ENCODE measurements at regions not wholly inside any gene's neighbourhood (a gene's known extent, or its start where the extent isn't known, plus 50 kb on each side); places are given as distances from the start of the nearest gene placed in this dataset.
"Not testable (repeated sequence)": the region's sequence is repeated elsewhere in the genome, so short reads cannot be mapped to it uniquely, and the experiment has no call there.

DNA sequence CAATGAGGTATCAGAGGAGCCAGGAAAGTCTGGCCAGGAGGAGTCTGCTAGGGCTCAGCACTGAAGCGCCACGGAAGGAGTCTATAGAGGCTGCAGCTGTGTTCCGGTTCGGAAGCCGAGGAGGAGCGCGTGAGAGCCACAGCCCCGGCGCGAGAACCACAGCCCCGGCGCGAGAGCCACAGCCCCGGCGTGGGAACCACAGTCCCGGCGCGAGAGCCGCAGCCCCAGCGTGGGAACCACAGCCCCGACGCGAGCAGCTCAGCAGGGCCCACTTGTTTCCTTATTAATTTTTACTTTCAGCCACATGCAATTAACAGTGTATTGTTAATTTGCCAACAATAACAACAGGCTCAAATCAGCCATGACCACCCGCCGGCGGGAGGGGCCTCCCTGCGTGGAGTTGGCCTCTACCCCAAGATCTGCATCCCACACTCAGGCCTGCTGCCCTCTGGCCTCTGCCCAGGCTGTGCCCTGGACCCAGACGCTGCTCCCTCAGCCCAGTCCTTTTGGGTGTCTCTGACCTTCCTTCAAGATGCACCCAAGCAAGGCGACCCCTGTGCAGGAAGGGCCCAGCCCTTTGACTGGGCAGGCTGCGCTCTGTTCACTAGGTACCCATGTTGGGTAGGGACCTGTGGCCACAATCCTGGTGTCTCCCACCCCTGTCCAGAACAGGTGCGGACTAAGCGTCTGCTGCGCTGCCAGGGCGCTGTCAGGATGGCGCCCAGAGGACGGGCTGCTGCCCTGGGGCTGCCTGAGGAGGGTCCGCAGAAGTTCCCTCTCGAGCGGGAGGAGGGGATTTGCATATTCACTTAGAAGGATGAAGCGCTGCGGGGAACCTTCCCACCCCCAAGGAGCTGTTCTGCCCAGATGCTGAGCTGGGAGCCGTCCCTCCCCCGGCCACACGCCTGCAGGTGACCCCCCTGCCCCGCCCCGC, 113.8 kb downstream of the ADRA2C start:
- Histone ChIP-seq H2BK5ac (ENCODE audit: low read length) (peak overlapping the region; percentile 43), H3K79me1 (ENCODE audit: low read length) (no peaks in the 10 kb centered on the region), H2BK120ac (ENCODE audit: low read depth, low read length) (no peak overlapping the region), H4K8ac (ENCODE audit: low read depth, low read length) (no peak overlapping the region), H3K4me3 (ENCODE audit: low read length) (no peak overlapping the region), H3K4me2 (ENCODE audit: low read length) (peak overlapping the region; percentile 45), H2BK15ac (replicated peaks; ENCODE audit: low read depth) (no peak overlapping the region), H3K27me3 (ENCODE audit: insufficient read depth, low read length, poor library complexity) (no peaks in the 10 kb centered on the region), H3K23ac (ENCODE audit: low read length) (peak overlapping the region; percentile 15), H3K56ac (ENCODE audit: low read length) (peak overlapping the region; percentile 56), H3K9ac (ENCODE audit: low read length) (peak overlapping the region; percentile 40), H2AK5ac (ENCODE audit: low read length) (no peak overlapping the region), H4K5ac (ENCODE audit: low read length) (no peak overlapping the region), H3K18ac (ENCODE audit: low read length) (no peak overlapping the region), H3K27ac (ENCODE audit: low read depth, low read length) (no peak overlapping the region), H3K4me1 (ENCODE audit: control insufficient read depth, low read depth, low read length) (peaks cover 7% of the 10 kb centered on the region), H3K36me3 (ENCODE audit: control insufficient read depth, insufficient read depth, low read length) (no peaks in the 10 kb centered on the region), H3K79me2 (ENCODE audit: control insufficient read depth, insufficient read depth, low read length) (no peaks in the 10 kb centered on the region), H3K4ac (ENCODE audit: low read depth, low read length) (no peak overlapping the region)
- WGBS (ENCODE audit: extremely low coverage, insufficient coverage, low lambda C conversion rate), result no CpG with 5 or more reads among the region's 46 CpGs
- DNase-seq, result no peak

GRCh38 chr4:3880615-3881120, 114.5 kb downstream of the ADRA2C start:
- H2AK5ac ChIP-seq (ENCODE audit: low read length), result no peak overlapping the region
- no peak overlapping the region for H4K8ac ChIP-seq (ENCODE audit: low read depth, low read length)
- no peak overlapping the region for H2BK15ac ChIP-seq (replicated peaks; ENCODE audit: low read depth)
- H3K4me3 ChIP-seq (ENCODE audit: low read length), result no peak overlapping the region
- no peak overlapping the region for H3K9ac ChIP-seq (ENCODE audit: low read length)
- H3K36me3 ChIP-seq (ENCODE audit: control insufficient read depth, insufficient read depth, low read length), result no peaks in the 10 kb centered on the region
- peaks cover 7% of the 10 kb centered on the region for H3K4me1 ChIP-seq (ENCODE audit: control insufficient read depth, low read depth, low read length)
- H2BK120ac ChIP-seq (ENCODE audit: low read depth, low read length), result no peak overlapping the region
- no CpG with 5 or more reads among the region's 18 CpGs for WGBS (ENCODE audit: extremely low coverage, insufficient coverage, low lambda C conversion rate)
- H3K4me2 ChIP-seq (ENCODE audit: low read length), result no peak overlapping the region
- DNase-seq, result peak; percentile 91
- no peak overlapping the region for H3K4ac ChIP-seq (ENCODE audit: low read depth, low read length)
- no peaks in the 10 kb centered on the region for H3K79me2 ChIP-seq (ENCODE audit: control insufficient read depth, insufficient read depth, low read length)
- no peak overlapping the region for H4K5ac ChIP-seq (ENCODE audit: low read length)
- H3K23ac ChIP-seq (ENCODE audit: low read length), result no peak overlapping the region
- H3K56ac ChIP-seq (ENCODE audit: low read length), result peak overlapping the region; percentile 71
- no peak overlapping the region for H3K27ac ChIP-seq (ENCODE audit: low read depth, low read length)
- H3K27me3 ChIP-seq (ENCODE audit: insufficient read depth, low read length, poor library complexity), result no peaks in the 10 kb centered on the region
- H2BK5ac ChIP-seq (ENCODE audit: low read length), result no peak overlapping the region
- no peaks in the 10 kb centered on the region for H3K79me1 ChIP-seq (ENCODE audit: low read length)
- H3K18ac ChIP-seq (ENCODE audit: low read length), result no peak overlapping the region

GRCh38 chr4:3882316-3882885, 116.2 kb downstream of the ADRA2C start:
- not testable (repeated sequence) for H4K8ac ChIP-seq (ENCODE audit: low read depth, low read length); H3K4ac ChIP-seq (ENCODE audit: low read depth, low read length); H3K23ac ChIP-seq (ENCODE audit: low read length); H2AK5ac ChIP-seq (ENCODE audit: low read length); H3K27me3 ChIP-seq (ENCODE audit: insufficient read depth, low read length, poor library complexity); H3K79me2 ChIP-seq (ENCODE audit: control insufficient read depth, insufficient read depth, low read length); H3K79me1 ChIP-seq (ENCODE audit: low read length); H3K27ac ChIP-seq (ENCODE audit: low read depth, low read length); H3K4me3 ChIP-seq (ENCODE audit: low read length); H3K36me3 ChIP-seq (ENCODE audit: control insufficient read depth, insufficient read depth, low read length); H3K18ac ChIP-seq (ENCODE audit: low read length); H3K4me2 ChIP-seq (ENCODE audit: low read length); H4K5ac ChIP-seq (ENCODE audit: low read length); H3K9ac ChIP-seq (ENCODE audit: low read length); H2BK120ac ChIP-seq (ENCODE audit: low read depth, low read length); H2BK5ac ChIP-seq (ENCODE audit: low read length); H3K4me1 ChIP-seq (ENCODE audit: control insufficient read depth, low read depth, low read length); H2BK15ac ChIP-seq (replicated peaks; ENCODE audit: low read depth); DNase-seq
- peak overlapping the region; percentile 25 for H3K56ac ChIP-seq (ENCODE audit: low read length)
- WGBS (ENCODE audit: extremely low coverage, insufficient coverage, low lambda C conversion rate), result no CpG with 5 or more reads among the region's 12 CpGs

- H3K4ac ChIP-seq (ENCODE audit: low read depth, low read length); H3K9ac ChIP-seq (ENCODE audit: low read length); H3K79me2 ChIP-seq (ENCODE audit: control insufficient read depth, insufficient read depth, low read length); H3K27me3 ChIP-seq (ENCODE audit: insufficient read depth, low read length, poor library complexity); H3K27ac ChIP-seq (ENCODE audit: low read depth, low read length); H3K56ac ChIP-seq (ENCODE audit: low read length); H3K4me3 ChIP-seq (ENCODE audit: low read length); H4K5ac ChIP-seq (ENCODE audit: low read length); H2BK15ac ChIP-seq (replicated peaks; ENCODE audit: low read depth); H2BK120ac ChIP-seq (ENCODE audit: low read depth, low read length); H3K4me1 ChIP-seq (ENCODE audit: control insufficient read depth, low read depth, low read length); H3K18ac ChIP-seq (ENCODE audit: low read length); H4K8ac ChIP-seq (ENCODE audit: low read depth, low read length); H3K23ac ChIP-seq (ENCODE audit: low read length); H3K79me1 ChIP-seq (ENCODE audit: low read length); H3K4me2 ChIP-seq (ENCODE audit: low read length); H3K36me3 ChIP-seq (ENCODE audit: control insufficient read depth, insufficient read depth, low read length); DNase-seq; H2BK5ac ChIP-seq (ENCODE audit: low read length); H2AK5ac ChIP-seq (ENCODE audit: low read length): not testable (repeated sequence)
- whole genome bisulfite sequencing (ENCODE audit: extremely low coverage, insufficient coverage, low lambda C conversion rate), result no CpG with 5 or more reads among the region's 5 CpGs
Measured at GRCh38 chr4:3884261-3884660, 118.1 kb downstream of the ADRA2C start.

- H3K4me3 ChIP-seq (ENCODE audit: low read length); H4K8ac ChIP-seq (ENCODE audit: low read depth, low read length); H4K5ac ChIP-seq (ENCODE audit: low read length); H3K4ac ChIP-seq (ENCODE audit: low read depth, low read length); H3K27me3 ChIP-seq (ENCODE audit: insufficient read depth, low read length, poor library complexity); H3K36me3 ChIP-seq (ENCODE audit: control insufficient read depth, insufficient read depth, low read length); H3K9ac ChIP-seq (ENCODE audit: low read length); H3K4me1 ChIP-seq (ENCODE audit: control insufficient read depth, low read depth, low read length); H3K56ac ChIP-seq (ENCODE audit: low read length); H2BK15ac ChIP-seq (replicated peaks; ENCODE audit: low read depth); H3K79me1 ChIP-seq (ENCODE audit: low read length); H3K4me2 ChIP-seq (ENCODE audit: low read length); H3K27ac ChIP-seq (ENCODE audit: low read depth, low read length); H2AK5ac ChIP-seq (ENCODE audit: low read length); H2BK5ac ChIP-seq (ENCODE audit: low read length); H3K79me2 ChIP-seq (ENCODE audit: control insufficient read depth, insufficient read depth, low read length); H3K18ac ChIP-seq (ENCODE audit: low read length); H2BK120ac ChIP-seq (ENCODE audit: low read depth, low read length); H3K23ac ChIP-seq (ENCODE audit: low read length): not testable (repeated sequence)
- no CpG with 5 or more reads among the region's 8 CpGs for WGBS (ENCODE audit: extremely low coverage, insufficient coverage, low lambda C conversion rate)
- DNase-seq, result peak; percentile 80
Measured at GRCh38 chr4:3893590-3893989, 127.4 kb downstream of the ADRA2C start.

Data from mesendoderm (in vitro differentiated cells).